Keratinocyte (primary cell): ENCODE measurements at regions not wholly inside any gene's neighbourhood (a gene's known extent, or its start where the extent isn't known, plus 50 kb on each side); places are given as distances from the start of the nearest gene placed in this dataset.

Experiments
- DNase-seq: peaks from one replicate; pipeline ENCODE4 v3.0.0-alpha.2; 2011; ENCODE audit warnings: low read depth, missing footprints, low spot score
- FAIRE-seq: peaks from 2 replicates; lab custom pipeline; 2011; peaks lifted over from hg19 to GRCh38; lab: Jason Lieb, UNC
- H2AFZ ChIP-seq: 2 replicates; pipeline ENCODE4 v1.6.0; 2012; ENCODE audit warnings: low read length, control low read depth, inconsistent platforms; ENCODE audit not compliant: control insufficient read depth
- H3K27ac ChIP-seq: 2 replicates; pipeline ENCODE4 v1.5.1; 2011; ENCODE audit warnings: low read length; ENCODE audit not compliant: control insufficient read depth, insufficient read depth
- H3K27me3 ChIP-seq: 3 replicates; pipeline ENCODE4 v1.6.0; 2011; ENCODE audit warnings: low read length; ENCODE audit not compliant: control insufficient read depth, insufficient read depth; ENCODE audit errors: extremely low read depth
- H3K36me3 ChIP-seq, 2 experiments: 2 replicates in 1 of 2; 3 replicates in 1 of 2; pipeline ENCODE4 v1.5.1; 2011; ENCODE audit warnings: low read length in 2 of 2, mild to moderate bottlenecking in 1 of 2; ENCODE audit not compliant: control insufficient read depth in 2 of 2, insufficient read depth in 2 of 2; ENCODE audit errors: extremely low read depth in 1 of 2
- H3K4me1 ChIP-seq: 3 replicates; pipeline ENCODE4 v1.5.1; 2011; ENCODE audit warnings: low read length; ENCODE audit not compliant: control insufficient read depth, insufficient read depth; ENCODE audit errors: extremely low read depth
- H3K4me2 ChIP-seq: 3 replicates; pipeline ENCODE4 v1.6.0; 2011; ENCODE audit warnings: low read depth, low read length; ENCODE audit not compliant: control insufficient read depth, insufficient read depth; ENCODE audit errors: extremely low read depth
- H3K4me3 ChIP-seq, 3 experiments: fragments of 200-600 bp in 1 of 3; sonication (generic) in 1 of 3; 2 replicates in 2 of 3; 3 replicates in 1 of 3; pipeline ENCODE4 v1.5.1; 2011 to 2016; ENCODE audit warnings: low read length in 3 of 3, mild to moderate bottlenecking in 3 of 3, control low read depth in 2 of 3, inconsistent platforms in 1 of 3, low read depth in 1 of 3, mixed read lengths in 1 of 3, mixed run types in 1 of 3, moderate library complexity in 1 of 3; ENCODE audit not compliant: control insufficient read depth in 2 of 3, insufficient read depth in 2 of 3; ENCODE audit errors: extremely low read depth in 1 of 3
- H3K79me2 ChIP-seq: 2 replicates; pipeline ENCODE4 v1.6.0; 2012; ENCODE audit warnings: low read length; ENCODE audit not compliant: control insufficient read depth, insufficient read depth
- H3K9ac ChIP-seq: 3 replicates; pipeline ENCODE4 v1.6.0; 2011; ENCODE audit warnings: low read length; ENCODE audit not compliant: control insufficient read depth, insufficient read depth; ENCODE audit errors: extremely low read depth
- H3K9me1 ChIP-seq: 3 replicates; pipeline ENCODE4 v1.6.0; 2011; ENCODE audit warnings: low read length; ENCODE audit not compliant: control insufficient read depth, insufficient read depth; ENCODE audit errors: extremely low read depth
- H3K9me3 ChIP-seq: 2 replicates; pipeline ENCODE4 v1.5.1; 2012; ENCODE audit warnings: low read depth, low read length; ENCODE audit not compliant: control insufficient read depth
- H4K20me1 ChIP-seq: 3 replicates; pipeline ENCODE4 v1.6.0; 2011; ENCODE audit warnings: low read length; ENCODE audit not compliant: control insufficient read depth, insufficient read depth; ENCODE audit errors: extremely low read depth
- EZH2 ChIP-seq: IDR thresholded peaks from one replicate; pipeline ENCODE4 v1.6.1; 2012; ENCODE audit warnings: inconsistent platforms, mild to moderate bottlenecking, low read length, moderate library complexity
- dilution Hi-C: fragments of 300-500 bp; cut with MboI; formaldehyde crosslinking; loops from one replicate; pipeline ENCODE4 v1.7.0; 2020; ENCODE audit warnings: low sequenced_read_pairs; ENCODE audit not compliant: extremely low pct_ligation_motif_present
- TF ChIP-seq, protein P1 (sequence below), 3 experiments: IDR thresholded peaks in 1 of 3; conservative IDR thresholded peaks in 1 of 3; optimal IDR thresholded peaks in 1 of 3; 2 replicates in 2 of 3; 3 replicates in 1 of 3; pipeline versions ENCODE3 to v1.5.1; 2011; ENCODE audit warnings: low read length in 3 of 3, mild to moderate bottlenecking in 3 of 3, moderate library complexity in 2 of 3, control low read depth in 1 of 3, inconsistent platforms in 1 of 3; ENCODE audit not compliant: insufficient read depth in 2 of 3; ENCODE audit errors: extremely low read depth in 1 of 3

GRCh38 chr4:173801876-173802661 lies 272.0 kb upstream of the HAND2 start:
- Histone ChIP-seq H3K36me3 (no peaks in the 10 kb centered on the region), H3K79me2 (no peaks in the 10 kb centered on the region), H2AFZ (no peak overlapping the region), H3K9me1 (no peaks in the 10 kb centered on the region), H3K4me2 (no peak overlapping the region), H3K27me3 (no peaks in the 10 kb centered on the region), H3K9ac (no peak overlapping the region), H3K4me3 (no peak overlapping the region), H3K4me1 (no peaks in the 10 kb centered on the region), H4K20me1 (no peaks in the 10 kb centered on the region), H3K27ac (no peak overlapping the region), H3K9me3 (no peaks in the 10 kb centered on the region)
- TF ChIP-seq, protein P1, sequence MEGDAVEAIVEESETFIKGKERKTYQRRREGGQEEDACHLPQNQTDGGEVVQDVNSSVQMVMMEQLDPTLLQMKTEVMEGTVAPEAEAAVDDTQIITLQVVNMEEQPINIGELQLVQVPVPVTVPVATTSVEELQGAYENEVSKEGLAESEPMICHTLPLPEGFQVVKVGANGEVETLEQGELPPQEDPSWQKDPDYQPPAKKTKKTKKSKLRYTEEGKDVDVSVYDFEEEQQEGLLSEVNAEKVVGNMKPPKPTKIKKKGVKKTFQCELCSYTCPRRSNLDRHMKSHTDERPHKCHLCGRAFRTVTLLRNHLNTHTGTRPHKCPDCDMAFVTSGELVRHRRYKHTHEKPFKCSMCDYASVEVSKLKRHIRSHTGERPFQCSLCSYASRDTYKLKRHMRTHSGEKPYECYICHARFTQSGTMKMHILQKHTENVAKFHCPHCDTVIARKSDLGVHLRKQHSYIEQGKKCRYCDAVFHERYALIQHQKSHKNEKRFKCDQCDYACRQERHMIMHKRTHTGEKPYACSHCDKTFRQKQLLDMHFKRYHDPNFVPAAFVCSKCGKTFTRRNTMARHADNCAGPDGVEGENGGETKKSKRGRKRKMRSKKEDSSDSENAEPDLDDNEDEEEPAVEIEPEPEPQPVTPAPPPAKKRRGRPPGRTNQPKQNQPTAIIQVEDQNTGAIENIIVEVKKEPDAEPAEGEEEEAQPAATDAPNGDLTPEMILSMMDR (optimal IDR thresholded peaks at IDR 0.05 in 1 of 3, IDR thresholded peaks at IDR 0.05 in 1 of 3, conservative IDR thresholded peaks at IDR 0.05 in 1 of 3; ENCODE audit: extremely low read depth in 1 of 3, insufficient read depth in 2 of 3, low read length in 3 of 3), result no peak
- TF ChIP-seq EZH2, result no peak
- dilution Hi-C loops, result no loop called here
- DNase-seq (no peak), FAIRE-seq (no peak)

- FAIRE-seq, result no peak
- Histone ChIP-seq H3K4me1 (no peaks in the 10 kb centered on the region), H3K79me2 (no peaks in the 10 kb centered on the region), H3K27ac (no peak overlapping the region), H2AFZ (no peak overlapping the region), H4K20me1 (no peaks in the 10 kb centered on the region), H3K9me3 (no peaks in the 10 kb centered on the region), H3K4me2 (no peak overlapping the region), H3K9me1 (no peaks in the 10 kb centered on the region), H3K27me3 (no peaks in the 10 kb centered on the region), H3K4me3 (no peak overlapping the region), H3K36me3 (no peaks in the 10 kb centered on the region), H3K9ac (no peak overlapping the region)
- dilution Hi-C loops, result no loop called here
- no peak for DNase-seq
- no peak for TF ChIP-seq EZH2
- TF ChIP-seq, protein P1 (optimal IDR thresholded peaks at IDR 0.05 in 1 of 3, IDR thresholded peaks at IDR 0.05 in 1 of 3, conservative IDR thresholded peaks at IDR 0.05 in 1 of 3; ENCODE audit: extremely low read depth in 1 of 3, insufficient read depth in 2 of 3, low read length in 3 of 3), result no peak
Observed at GRCh38 chr4:173801361-173801760, 271.3 kb upstream of the HAND2 start.
